GM18502 (cell line): ENCODE measurements at regions not wholly inside any gene's neighbourhood (a gene's known extent, or its start where the extent isn't known, plus 50 kb on each side); places are given as distances from the start of the nearest gene placed in this dataset.
"Not testable (repeated sequence)": the region's sequence is repeated elsewhere in the genome, so short reads cannot be mapped to it uniquely, and the experiment has no call there.

ENCODE experiments used
- ATAC-seq: cut with Tn5 transposase; IDR thresholded peaks from one replicate; pipeline ENCODE4 v1.9.1; 2021; ENCODE audit warnings: mild to moderate bottlenecking; ENCODE audit not compliant: unreplicated experiment, poor library complexity

DNA sequence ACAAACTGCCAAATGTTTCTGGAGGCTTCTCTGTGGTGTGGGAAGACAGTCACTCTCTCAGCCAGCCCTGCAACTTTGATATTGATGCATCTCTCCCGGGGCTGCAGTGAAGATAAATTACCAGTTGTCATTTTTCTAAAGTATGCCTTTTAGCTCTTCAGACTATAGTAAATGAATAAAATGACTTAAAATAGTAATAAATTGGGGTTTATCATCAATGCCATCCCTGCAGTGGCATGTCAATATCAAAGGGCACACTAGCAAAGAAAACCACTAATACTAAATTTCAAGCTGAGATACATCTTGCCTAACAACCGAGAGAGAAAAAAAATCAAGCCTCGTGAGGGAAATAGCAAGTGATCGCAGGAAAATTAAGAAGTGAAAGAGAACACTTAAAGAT is 749.5 kb upstream of the SLC39A10 start:
- no peak for ATAC-seq

DNA sequence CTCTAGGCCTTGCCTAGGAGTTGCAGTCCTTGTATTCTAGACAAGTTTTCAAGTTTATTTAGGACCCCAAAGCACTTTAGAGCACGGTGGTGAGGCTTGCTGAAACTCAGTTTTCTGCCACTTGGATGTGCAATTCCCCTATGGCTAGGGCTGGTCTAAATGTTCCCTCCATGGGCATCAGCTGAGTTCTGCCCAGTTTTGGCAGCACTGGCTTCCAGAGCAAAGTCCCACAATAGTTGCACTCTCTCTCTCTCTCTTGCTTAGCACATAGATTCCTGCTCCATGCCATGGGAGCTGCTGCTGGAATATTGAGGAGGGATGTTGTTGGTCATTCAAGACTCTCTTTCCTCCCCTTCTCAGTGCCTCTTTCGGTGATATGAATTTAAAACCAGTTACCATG is 760.2 kb upstream of the SLC39A10 start:
- no peak for ATAC-seq

- ATAC-seq = no peak
Observed at GRCh38 chr2:194883711-194884110, 773.3 kb upstream of the SLC39A10 start.

GRCh38 chr2:194870974-194871535 is 786.0 kb upstream of the SLC39A10 start:
- ATAC-seq = no peak

DNA sequence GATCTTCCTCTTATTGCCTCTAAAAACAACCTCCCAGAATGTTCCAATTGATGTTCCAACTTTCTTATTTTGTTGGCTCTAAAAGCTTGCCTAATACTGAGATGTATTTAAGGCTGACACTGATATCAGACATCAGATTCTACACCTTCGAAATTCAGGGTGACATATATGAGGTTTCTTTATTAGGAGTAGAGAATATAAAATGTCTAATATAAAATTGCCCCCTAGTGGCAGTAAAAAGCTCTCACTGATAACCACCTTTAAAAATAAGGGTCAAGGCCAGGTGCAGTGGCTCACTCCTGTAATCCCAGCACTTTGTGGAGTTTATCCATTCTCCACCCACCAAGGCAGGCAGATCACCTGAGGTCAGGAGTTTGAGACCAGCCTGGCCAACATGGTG is 789.7 kb upstream of the SLC39A10 start:
- peak; percentile 61 for ATAC-seq

- ATAC-seq = no peak
Observed at GRCh38 chr2:194854941-194855340, 802.1 kb upstream of the SLC39A10 start.

DNA sequence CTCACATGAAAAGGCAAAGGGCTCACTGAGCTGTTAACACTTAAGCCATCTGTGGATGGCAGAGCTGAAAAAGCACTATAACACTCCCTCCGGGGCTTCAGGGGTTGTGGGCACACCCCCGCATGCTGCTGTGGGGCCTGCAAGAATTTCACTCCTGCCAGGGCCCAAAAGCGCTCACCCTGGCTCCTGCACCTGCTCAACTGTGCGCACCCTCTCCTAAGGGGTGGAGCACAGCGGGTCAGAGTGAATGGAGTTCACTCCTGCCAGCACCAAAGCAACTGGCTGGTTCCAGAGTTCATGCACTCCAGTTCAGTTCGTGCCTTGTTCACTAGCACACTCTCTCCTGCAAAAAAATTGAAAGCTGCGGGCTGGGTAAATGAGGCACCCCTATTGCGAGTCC is 814.2 kb upstream of the SLC39A10 start:
- no peak for ATAC-seq

DNA sequence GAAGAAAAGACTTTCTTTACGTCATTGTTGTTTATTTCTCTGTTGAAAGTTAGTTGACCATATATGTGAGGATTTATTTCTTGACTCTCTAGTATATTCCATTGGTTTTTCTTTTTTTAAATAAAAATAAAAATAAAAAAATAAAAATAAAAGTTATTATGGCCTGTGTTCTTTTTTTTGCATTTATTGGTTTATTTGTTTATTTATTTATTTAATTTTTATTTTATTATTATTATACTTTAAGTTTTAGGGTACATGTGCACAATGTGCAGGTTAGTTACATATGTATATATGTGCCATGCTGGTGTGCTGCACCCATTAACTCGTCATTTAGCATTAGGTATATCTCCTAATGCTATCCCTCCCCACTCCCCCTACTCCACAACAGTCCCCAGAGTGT is 822.7 kb upstream of the SLC39A10 start:
- ATAC-seq = not testable (repeated sequence)

DNA sequence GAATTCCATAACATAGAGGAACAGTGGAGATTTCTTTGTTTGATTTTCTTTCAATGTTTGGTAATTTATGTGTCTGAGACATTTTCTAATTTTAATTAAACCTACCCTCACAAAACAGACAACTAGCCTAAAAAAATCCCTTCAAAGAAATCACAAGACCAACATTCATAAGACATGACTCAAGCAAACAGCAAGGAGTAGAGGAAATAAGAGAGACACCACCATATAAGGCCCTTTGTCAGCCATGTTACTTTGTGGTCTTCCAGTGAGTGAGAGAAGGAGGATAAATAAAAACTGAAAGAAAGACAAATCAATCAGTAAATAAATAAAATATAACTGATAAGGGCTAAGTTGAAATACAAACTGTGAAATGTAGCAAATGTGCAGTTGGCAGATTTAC is 830.8 kb upstream of the SLC39A10 start:
- no peak for ATAC-seq

GRCh38 chr2:194824450-194824849 is 832.6 kb upstream of the SLC39A10 start:
- no peak for ATAC-seq

- no peak for ATAC-seq
Observed at GRCh38 chr2:194822657-194823056, 834.4 kb upstream of the SLC39A10 start.

- no peak for ATAC-seq
Observed at GRCh38 chr2:194822097-194822496, 834.9 kb upstream of the SLC39A10 start.

DNA sequence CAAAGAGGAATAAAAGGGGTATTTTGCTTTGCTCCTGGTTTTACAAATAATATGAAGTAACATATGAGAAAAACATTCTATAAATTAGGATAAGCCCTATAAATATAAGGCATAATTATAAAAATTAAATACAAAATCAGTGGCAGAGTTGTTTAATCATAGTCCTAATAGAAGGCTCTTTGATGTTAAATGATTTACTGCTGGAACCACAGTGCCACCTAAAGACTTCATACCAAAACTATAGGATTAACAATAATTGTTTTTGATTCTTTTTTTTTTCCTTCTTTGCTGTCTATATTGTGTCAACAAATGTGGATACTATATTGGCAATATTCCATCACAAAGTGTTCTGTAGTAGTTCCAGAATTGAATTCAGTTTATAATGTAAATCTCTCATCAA is 837.7 kb upstream of the SLC39A10 start:
- ATAC-seq = no peak

GRCh38 chr2:194815475-194815874 is 841.6 kb upstream of the SLC39A10 start:
- ATAC-seq = no peak

DNA sequence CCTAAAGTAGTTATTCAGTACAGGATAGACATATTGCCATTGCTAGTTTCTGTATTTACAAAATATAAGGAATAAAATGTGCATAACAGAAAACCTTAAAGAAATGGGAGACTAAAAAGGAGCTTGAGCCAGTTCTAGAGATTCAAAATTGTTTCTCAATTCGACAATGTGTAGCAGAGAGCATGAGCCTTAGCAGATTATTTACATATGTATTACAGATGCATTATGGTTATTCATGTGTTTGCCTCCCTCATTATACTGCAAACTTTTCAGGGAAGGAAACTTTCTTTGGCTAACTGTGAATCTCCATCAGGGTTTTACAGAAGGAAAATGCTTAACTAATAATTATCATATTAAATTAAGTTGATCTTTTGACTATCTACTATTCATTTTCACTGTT is 854.4 kb upstream of the SLC39A10 start:
- no peak for ATAC-seq

DNA sequence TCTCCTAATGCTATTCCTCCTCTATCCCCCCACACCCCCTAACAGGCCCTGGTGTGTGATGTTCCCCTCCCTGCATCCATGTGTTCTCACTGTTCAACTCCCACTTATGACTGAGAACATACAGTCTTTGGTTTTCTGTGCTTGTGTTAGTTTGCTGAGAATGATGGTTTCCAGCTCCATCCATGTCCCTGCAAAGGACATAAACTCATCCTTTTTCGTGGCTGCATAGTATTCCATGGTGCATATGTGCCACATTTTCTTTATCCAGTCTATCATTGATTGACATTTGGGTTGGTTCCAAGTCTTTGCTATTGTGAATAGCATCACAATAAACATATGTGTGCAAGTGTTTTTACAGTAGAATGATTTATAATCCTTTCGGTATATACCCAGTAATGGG is 870.0 kb upstream of the SLC39A10 start:
- not testable (repeated sequence) for ATAC-seq

DNA sequence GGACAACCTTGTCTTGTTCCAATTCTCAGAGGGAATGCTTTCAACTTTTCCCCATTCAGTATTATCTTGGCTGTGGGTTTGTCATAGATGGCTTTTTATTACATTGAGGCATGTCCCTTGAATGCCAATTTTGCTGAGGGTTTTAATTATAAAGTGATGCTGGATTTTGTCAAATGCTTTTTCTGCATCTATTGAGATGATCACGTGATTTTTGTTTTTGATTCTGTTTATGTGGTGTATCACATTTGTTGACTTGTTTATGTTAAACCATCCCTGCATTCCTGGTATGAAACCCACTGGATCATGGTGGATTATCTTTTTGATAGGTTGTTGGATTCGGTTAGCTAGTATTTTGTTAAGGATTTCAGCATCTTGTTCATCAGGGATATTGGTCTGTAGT is 885.6 kb upstream of the SLC39A10 start:
- not testable (repeated sequence) for ATAC-seq

DNA sequence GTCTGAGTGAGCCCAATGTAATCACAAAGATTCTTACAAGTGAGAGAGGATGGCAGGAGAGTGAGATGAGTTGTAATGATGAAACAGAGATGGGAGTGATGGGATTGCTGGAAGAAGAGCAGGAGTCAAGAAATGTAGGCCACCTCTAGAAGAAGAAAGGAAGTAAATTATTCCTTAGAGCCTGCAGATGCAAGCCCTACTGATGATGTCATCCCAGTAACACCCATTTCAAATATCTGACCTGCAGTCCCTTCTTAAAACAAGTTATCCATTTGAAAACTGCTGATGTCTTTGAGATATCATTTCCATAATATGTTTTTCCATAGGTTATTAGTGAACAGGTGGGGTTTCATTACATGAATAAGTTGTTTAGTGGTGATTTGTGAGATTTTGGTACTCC is 888.0 kb upstream of the SLC39A10 start:
- no peak for ATAC-seq

DNA sequence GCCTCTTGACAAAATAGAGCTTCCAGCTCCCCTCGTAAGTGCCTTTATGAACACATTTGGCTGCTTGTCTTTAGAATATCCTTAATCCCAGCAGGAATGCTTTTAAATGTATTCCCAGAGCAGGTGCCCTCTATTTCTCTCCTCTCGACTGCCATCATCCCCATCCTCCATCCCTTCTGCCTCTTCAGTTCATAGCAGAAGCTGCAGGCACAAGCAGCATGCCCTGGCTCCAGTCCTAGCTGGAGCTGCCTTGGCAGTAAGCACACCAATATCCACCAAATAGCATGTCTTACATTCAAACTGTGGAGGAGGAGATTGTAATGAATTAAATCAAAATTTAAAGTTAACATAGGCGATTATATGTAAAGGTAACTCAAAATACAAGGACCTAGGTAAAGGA is 891.3 kb upstream of the SLC39A10 start:
- ATAC-seq = no peak

DNA sequence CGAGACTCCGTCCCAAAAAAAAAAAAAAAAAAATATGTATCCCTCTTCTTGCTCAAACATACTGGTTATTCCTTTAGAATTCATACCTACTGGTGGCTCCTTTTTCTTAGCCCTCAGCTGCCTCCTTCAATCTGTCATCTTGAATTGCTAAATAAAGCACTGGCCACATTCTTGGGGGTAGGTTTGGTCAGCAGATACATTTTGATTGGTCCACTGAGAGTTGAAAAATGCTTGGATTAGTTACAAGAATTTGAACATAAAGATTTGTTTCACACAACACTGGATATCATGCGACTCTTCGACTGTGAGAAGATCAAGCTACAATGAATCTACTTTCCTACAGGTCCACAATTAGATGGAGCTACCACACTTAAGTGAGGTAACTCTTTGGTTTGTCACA is 906.1 kb upstream of the SLC39A10 start:
- no peak for ATAC-seq

GRCh38 chr2:194745557-194746146 is 911.4 kb upstream of the SLC39A10 start:
- ATAC-seq = no peak

DNA sequence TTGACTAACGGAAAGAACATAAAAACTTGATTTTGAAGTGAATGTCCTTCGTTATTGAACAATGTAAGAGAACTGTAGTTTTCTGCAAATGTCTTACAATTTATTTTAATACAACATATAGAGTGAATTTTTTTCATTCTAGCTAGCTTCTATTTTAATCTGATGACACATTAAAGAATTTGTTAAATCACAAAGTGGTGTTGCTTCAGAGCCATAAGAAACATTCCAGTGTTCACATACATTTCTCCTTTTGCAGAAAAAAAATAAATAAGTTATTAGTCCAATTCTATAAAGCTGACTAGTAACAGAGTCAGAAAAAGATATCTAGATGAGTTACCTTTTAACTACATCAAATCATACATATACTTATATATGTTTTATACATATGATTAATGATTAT is 914.3 kb upstream of the SLC39A10 start:
- no peak for ATAC-seq

GRCh38 chr2:194739217-194739616 is 917.8 kb upstream of the SLC39A10 start:
- no peak for ATAC-seq
